ENCODE measurements at regions not wholly inside any gene's neighbourhood (a gene's known extent, or its start where the extent isn't known, plus 50 kb on each side); places are given as distances from the start of the nearest gene placed in this dataset.
"Not testable (repeated sequence)": the region's sequence is repeated elsewhere in the genome, so short reads cannot be mapped to it uniquely, and the experiment has no call there.

DNA sequence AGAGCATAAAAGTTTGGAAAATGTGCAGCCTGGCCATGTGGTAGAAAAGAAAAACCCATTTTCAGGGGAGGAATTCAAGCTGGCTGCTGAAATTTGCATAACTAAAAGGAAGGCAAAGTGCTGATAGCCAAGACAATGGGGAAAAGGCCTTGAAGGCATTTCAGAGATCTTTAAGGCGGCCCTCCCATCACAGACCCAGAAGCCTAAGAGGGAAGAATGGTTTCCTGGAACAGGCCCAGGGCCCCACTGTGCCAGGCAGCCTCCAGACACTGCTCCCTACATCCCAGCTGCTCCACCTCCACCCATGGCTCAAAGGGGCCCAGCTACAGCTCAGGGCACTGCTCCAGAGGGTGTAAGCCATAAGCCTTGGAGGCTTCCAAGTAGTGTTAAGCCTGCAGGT is 158.0 kb upstream of the PRDX4 start:
- Mint-ChIP-seq H3K36me3 (no peaks in the 10 kb centered on the region), H3K9me3 (peaks cover 0 to 8% (median 4%) of the 10 kb centered on the region in 3 donors), H3K4me3 (no peak overlapping the region), H3K4me1 (no peaks in the 10 kb centered on the region), H3K27ac (no peak overlapping the region), H3K27me3 (no peaks in the 10 kb centered on the region)

DNA sequence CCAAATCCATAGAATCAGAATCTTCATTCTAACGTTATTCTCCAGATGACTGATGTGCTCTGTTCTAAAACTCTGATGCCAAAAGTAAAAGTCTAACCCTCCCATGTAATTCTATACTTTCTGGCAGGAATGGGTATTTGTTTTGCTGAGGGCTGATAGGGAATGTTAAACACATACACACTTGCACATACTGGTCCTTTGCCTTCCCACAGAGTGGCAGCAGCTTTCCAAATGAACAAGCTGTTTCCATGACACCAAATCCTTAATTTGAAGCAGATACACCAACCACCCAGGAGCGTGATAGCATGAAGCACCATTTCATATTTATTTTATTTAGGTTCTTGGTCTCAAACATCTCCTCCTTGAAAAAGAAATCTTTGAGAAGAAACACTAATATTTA is 155.5 kb upstream of the PRDX4 start:
- Mint-ChIP-seq H3K4me1 (no peaks in the 10 kb centered on the region), H3K27ac (no peak overlapping the region), H3K27me3 (no peaks in the 10 kb centered on the region), H3K4me3 (no peak overlapping the region), H3K9me3 (peaks cover 0 to 8% (median 4%) of the 10 kb centered on the region in 3 donors), H3K36me3 (no peaks in the 10 kb centered on the region)

- no peak overlapping the region for H3K27ac Mint-ChIP-seq
- H3K27me3 Mint-ChIP-seq = no peaks in the 10 kb centered on the region
- peaks cover 0 to 8% (median 4%) of the 10 kb centered on the region in 3 donors for H3K9me3 Mint-ChIP-seq
- H3K4me1 Mint-ChIP-seq = no peaks in the 10 kb centered on the region
- H3K36me3 Mint-ChIP-seq = no peaks in the 10 kb centered on the region
- no peak overlapping the region for H3K4me3 Mint-ChIP-seq
Observed at GRCh38 chrX:23513121-23513520, 154.2 kb upstream of the PRDX4 start.

GRCh38 chrX:23514082-23514481 is 153.2 kb upstream of the PRDX4 start:
- Mint-ChIP-seq H3K27me3 (no peaks in the 10 kb centered on the region), H3K27ac (no peak overlapping the region), H3K4me3 (no peak overlapping the region), H3K4me1 (no peaks in the 10 kb centered on the region), H3K9me3 (peaks cover 0 to under 1% (median 0%) of the 10 kb centered on the region in 3 donors), H3K36me3 (no peaks in the 10 kb centered on the region)

GRCh38 chrX:23515028-23515427 is 152.3 kb upstream of the PRDX4 start:
- H3K4me3 Mint-ChIP-seq = no peak overlapping the region

GRCh38 chrX:23523026-23523657 is 144.2 kb upstream of the PRDX4 start:
- H3K4me1 Mint-ChIP-seq, H3K9me3 Mint-ChIP-seq, H3K27me3 Mint-ChIP-seq, H3K27ac Mint-ChIP-seq, H3K4me3 Mint-ChIP-seq, H3K36me3 Mint-ChIP-seq: not testable (repeated sequence)

More at GRCh38 chrX:23515028-23515427, 152.3 kb upstream of the PRDX4 start:
- H3K4me1 Mint-ChIP-seq = no peaks in the 10 kb centered on the region
- no peaks in the 10 kb centered on the region for H3K36me3 Mint-ChIP-seq
- H3K27ac Mint-ChIP-seq = no peak overlapping the region
- no peaks in the 10 kb centered on the region for H3K27me3 Mint-ChIP-seq
- H3K9me3 Mint-ChIP-seq = no peaks in the 10 kb centered on the region

DNA sequence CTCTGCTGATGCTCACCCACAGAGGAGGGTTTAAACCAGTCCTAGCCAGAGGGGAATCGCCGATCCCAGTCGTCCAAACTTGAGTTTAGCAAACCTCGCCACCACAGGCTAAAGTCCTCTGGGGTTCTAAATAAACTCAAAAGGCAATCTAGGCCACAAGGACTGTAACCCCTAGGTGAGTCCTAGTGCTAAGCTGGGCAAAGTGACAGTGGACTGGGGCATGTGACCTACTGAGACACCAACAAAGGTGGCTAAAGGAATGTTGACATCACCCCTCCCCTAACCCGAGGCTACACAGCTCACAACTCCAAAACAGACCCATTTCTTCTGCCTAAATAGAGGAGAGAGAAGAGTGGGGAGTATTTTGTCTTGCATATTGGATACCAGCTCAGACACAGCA is 142.8 kb upstream of the PRDX4 start:
- no peak overlapping the region for H3K27ac Mint-ChIP-seq
- no peaks in the 10 kb centered on the region for H3K4me1 Mint-ChIP-seq
- peaks cover 0 to 14% (median 7%) of the 10 kb centered on the region in 3 donors for H3K9me3 Mint-ChIP-seq
- no peak overlapping the region for H3K4me3 Mint-ChIP-seq
- H3K27me3 Mint-ChIP-seq = peaks cover 2% of the 10 kb centered on the region
- no peaks in the 10 kb centered on the region for H3K36me3 Mint-ChIP-seq

- H3K27ac Mint-ChIP-seq = no peak overlapping the region
- H3K4me3 Mint-ChIP-seq = no peak overlapping the region
- H3K27me3 Mint-ChIP-seq = peaks cover 2% of the 10 kb centered on the region
- H3K4me1 Mint-ChIP-seq = no peaks in the 10 kb centered on the region
- peaks cover 0 to 14% (median 7%) of the 10 kb centered on the region in 3 donors for H3K9me3 Mint-ChIP-seq
- no peaks in the 10 kb centered on the region for H3K36me3 Mint-ChIP-seq
Observed at GRCh38 chrX:23525531-23525930, 141.8 kb upstream of the PRDX4 start.

DNA sequence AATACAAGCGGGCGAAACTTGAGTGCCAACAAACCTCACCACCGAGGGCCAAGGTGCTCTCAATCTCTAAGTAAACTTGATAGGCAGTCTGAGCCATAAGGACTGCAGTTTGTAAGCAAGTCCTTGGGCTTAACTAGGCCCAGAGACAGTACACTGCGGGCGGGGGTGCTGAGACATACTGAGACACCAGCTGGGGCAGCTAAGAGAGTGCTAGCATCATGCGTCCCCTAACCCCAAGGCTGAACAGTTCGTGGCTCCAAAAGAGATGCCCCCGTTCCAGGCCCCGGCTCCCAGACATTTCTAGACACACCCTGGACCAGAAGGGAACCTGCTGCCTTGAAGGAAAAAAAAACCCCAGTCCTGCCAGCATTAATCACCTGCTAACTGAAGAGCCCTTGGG is 126.8 kb upstream of the PRDX4 start:
- no peak overlapping the region for H3K4me3 Mint-ChIP-seq
- H3K36me3 Mint-ChIP-seq = no peaks in the 10 kb centered on the region
- peaks cover 2 to 8% (median 3%) of the 10 kb centered on the region in 3 donors for H3K9me3 Mint-ChIP-seq
- no peaks in the 10 kb centered on the region for H3K27me3 Mint-ChIP-seq
- no peaks in the 10 kb centered on the region for H3K4me1 Mint-ChIP-seq
- H3K27ac Mint-ChIP-seq = no peak overlapping the region

DNA sequence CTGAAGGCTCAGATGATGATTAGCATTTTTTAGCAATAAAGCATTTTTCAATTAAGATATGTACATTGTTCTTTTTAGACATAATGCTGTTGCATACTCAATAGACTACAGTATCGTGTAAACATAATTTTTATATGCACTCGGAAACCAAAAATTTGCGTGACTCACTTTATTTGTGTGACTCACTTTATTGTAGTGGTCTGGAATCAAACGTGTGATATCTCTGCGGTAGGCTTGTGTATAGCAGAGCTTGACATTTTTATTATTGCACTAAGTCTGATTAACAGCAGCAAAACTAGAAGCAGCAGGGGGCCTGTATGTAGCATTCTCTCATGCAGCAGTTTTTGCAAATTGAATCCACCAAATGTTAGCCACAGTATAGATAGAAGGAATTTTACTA is 119.1 kb upstream of the PRDX4 start:
- H3K27ac Mint-ChIP-seq = no peak overlapping the region
- no peaks in the 10 kb centered on the region for H3K27me3 Mint-ChIP-seq
- peaks cover 0 to 3% (median 0%) of the 10 kb centered on the region in 3 donors for H3K9me3 Mint-ChIP-seq
- no peaks in the 10 kb centered on the region for H3K36me3 Mint-ChIP-seq
- H3K4me1 Mint-ChIP-seq = no peaks in the 10 kb centered on the region
- H3K4me3 Mint-ChIP-seq = no peak overlapping the region

GRCh38 chrX:23552303-23552702 is 115.0 kb upstream of the PRDX4 start:
- H3K4me3 Mint-ChIP-seq = no peak overlapping the region
- no peak overlapping the region for H3K27ac Mint-ChIP-seq
- no peaks in the 10 kb centered on the region for H3K4me1 Mint-ChIP-seq
- no peaks in the 10 kb centered on the region for H3K36me3 Mint-ChIP-seq
- no peaks in the 10 kb centered on the region for H3K27me3 Mint-ChIP-seq
- peaks cover 0 to 15% (median 13%) of the 10 kb centered on the region in 3 donors for H3K9me3 Mint-ChIP-seq

- Mint-ChIP-seq H3K27me3 (no peaks in the 10 kb centered on the region), H3K27ac (no peak overlapping the region), H3K4me3 (no peak overlapping the region), H3K4me1 (no peaks in the 10 kb centered on the region), H3K9me3 (peaks cover 0 to 31% (median 13%) of the 10 kb centered on the region in 3 donors), H3K36me3 (no peaks in the 10 kb centered on the region)
Observed at GRCh38 chrX:23554304-23554703, 113.0 kb upstream of the PRDX4 start.

GRCh38 chrX:23557070-23557469 is 110.2 kb upstream of the PRDX4 start:
- no peak overlapping the region for H3K4me3 Mint-ChIP-seq
- H3K36me3 Mint-ChIP-seq = no peaks in the 10 kb centered on the region
- H3K27me3 Mint-ChIP-seq = no peaks in the 10 kb centered on the region
- no peak overlapping the region for H3K27ac Mint-ChIP-seq
- H3K4me1 Mint-ChIP-seq = no peaks in the 10 kb centered on the region
- peaks cover 2 to 40% (median 19%) of the 10 kb centered on the region in 3 donors for H3K9me3 Mint-ChIP-seq

DNA sequence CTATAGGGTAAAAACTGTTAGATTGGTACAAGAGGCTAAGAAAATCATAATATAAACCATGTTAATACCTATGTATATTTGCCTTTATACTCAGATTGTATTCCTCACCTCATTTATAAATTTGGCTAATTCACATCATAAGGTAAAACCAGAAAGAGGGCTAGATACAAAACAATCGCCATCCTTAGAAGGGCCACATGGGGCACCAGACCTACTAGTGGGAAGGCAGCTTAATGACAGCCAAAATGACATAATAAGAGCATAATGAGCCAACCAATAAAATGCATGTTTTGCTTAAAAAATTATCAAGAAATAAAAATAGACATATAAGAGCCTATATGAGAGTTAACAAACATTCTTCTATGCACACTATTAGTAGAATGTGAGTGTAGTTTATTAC is 107.3 kb upstream of the PRDX4 start:
- Mint-ChIP-seq H3K4me3 (no peak overlapping the region), H3K36me3 (no peaks in the 10 kb centered on the region), H3K4me1 (no peaks in the 10 kb centered on the region), H3K9me3 (peaks cover 2 to 40% (median 19%) of the 10 kb centered on the region in 3 donors), H3K27me3 (no peaks in the 10 kb centered on the region), H3K27ac (no peak overlapping the region)

GRCh38 chrX:23570674-23571343 is 96.5 kb upstream of the PRDX4 start:
- peaks cover 0 to 14% (median 4%) of the 10 kb centered on the region in 3 donors for H3K9me3 Mint-ChIP-seq
- peaks cover 1% of the 10 kb centered on the region for H3K27me3 Mint-ChIP-seq
- no peaks in the 10 kb centered on the region for H3K4me1 Mint-ChIP-seq
- no peak overlapping the region for H3K27ac Mint-ChIP-seq
- no peak overlapping the region for H3K4me3 Mint-ChIP-seq
- H3K36me3 Mint-ChIP-seq = peaks cover 2% of the 10 kb centered on the region

DNA sequence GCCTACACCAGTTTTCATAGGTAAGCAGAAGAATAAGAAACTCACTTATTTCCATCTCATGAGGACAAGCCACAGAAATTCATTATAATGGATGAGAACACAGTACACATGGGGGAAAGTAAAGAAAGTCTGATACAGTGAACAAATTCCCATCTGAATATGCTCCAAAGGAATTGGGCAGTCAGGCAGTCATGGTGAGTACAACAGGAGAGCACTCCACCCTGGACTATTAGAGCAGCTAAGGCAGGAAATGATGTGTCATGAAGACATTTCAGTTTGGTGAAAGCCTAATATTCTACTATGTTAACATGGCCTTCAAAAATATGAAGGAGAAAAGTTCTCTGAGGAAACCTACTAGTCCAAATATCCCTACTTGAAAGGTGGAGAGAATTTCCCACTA is 92.0 kb upstream of the PRDX4 start:
- Mint-ChIP-seq H3K4me3 (no peak overlapping the region), H3K9me3 (peaks cover 0 to 8% (median 2%) of the 10 kb centered on the region in 3 donors), H3K27me3 (peaks cover 3% of the 10 kb centered on the region), H3K36me3 (no peaks in the 10 kb centered on the region), H3K4me1 (no peaks in the 10 kb centered on the region), H3K27ac (no peak overlapping the region)
